Adrenal gland (tissue), 9 donors: ENCODE measurements at regions not wholly inside any gene's neighbourhood (a gene's known extent, or its start where the extent isn't known, plus 50 kb on each side); places are given as distances from the start of the nearest gene placed in this dataset.

Experiments used
- DNase-seq, 7 donors: peaks; one replicate each; pipeline ENCODE4 v3.0.0-alpha.2; 2019 to 2020
- H3K27ac ChIP-seq, 5 donors: fragments of 200-600 bp; sonication (generic) in 4 of 5; 1 replicate in 3 of 5; 2 replicates in 2 of 5; pipeline versions ENCODE4 v1.5.1 to v1.8.0; 2016 to 2020; ENCODE audit warnings: mild to moderate bottlenecking in 1 of 5
- H3K27me3 ChIP-seq: fragments of 200-600 bp; 2 replicates; pipeline ENCODE4 v1.8.0; 2021
- H3K36me3 ChIP-seq, 2 donors: fragments of 200-600 bp; replicated peaks in 1 of 2; 1 replicate in 1 of 2; 2 replicates in 1 of 2; pipeline versions ENCODE4 v1.5.1 to v1.8.0; 2018 to 2022
- H3K4me1 ChIP-seq, 2 donors: fragments of 200-600 bp; replicated peaks in 1 of 2; 1 replicate in 1 of 2; 2 replicates in 1 of 2; pipeline versions ENCODE4 v1.5.1 to v1.8.0; 2018 to 2021
- H3K4me3 ChIP-seq, 4 donors: fragments of 200-600 bp; sonication (generic) in 3 of 4; one replicate each; pipeline ENCODE4 v1.5.1; 2016 to 2018
- H3K9me3 ChIP-seq, 3 donors: fragments of 200-600 bp; sonication (generic) in 1 of 3; replicated peaks in 1 of 3; 1 replicate in 2 of 3; 2 replicates in 1 of 3; pipeline versions ENCODE4 v1.5.1 to v1.8.0; 2016 to 2021
- POLR2A ChIP-seq, 2 donors: fragments of 450-650 bp; IDR thresholded peaks; one replicate each; pipeline ENCODE4 v1.6.1; 2017; ENCODE audit warnings: antibody characterized with exemption in 2 of 2, mild to moderate bottlenecking in 2 of 2, moderate library complexity in 1 of 2
- WGBS, 4 donors: extraction: QIAGEN DNeasy Blood & Tissue Kit in 2 of 4; methylation state at CpG; one replicate each; pipeline versions ENCODE4 v1.1.5 to v1.1.7; 2013 to 2017; 5-methylcytosine and 5-hydroxymethylcytosine counted together
- intact Hi-C, 2 donors: fragments of 100-400 bp; cut with DNase I; formaldehyde crosslinking; loops; one replicate each; pipeline versions ENCODE4 v1.14.1 to v1.15.0; 2022 to 2023
- TF ChIP-seq, protein P1 (sequence below), 6 experiments: fragments of 450-650 bp in 4 of 6; fragments of 200-600 bp in 2 of 6; sonication (generic) in 1 of 6; IDR thresholded peaks; 1 replicate in 5 of 6; 2 replicates in 1 of 6; pipeline versions ENCODE4 v1.5.1 to v1.8.0; 2016 to 2021; ENCODE audit warnings: antibody characterized with exemption in 6 of 6, mild to moderate bottlenecking in 2 of 6, moderate library complexity in 1 of 6
- donor health status: healthy with polysubstance abuse.
- donor health status: Bipolar disorder and iron deficiency.
- donor health status: DM: yes; HTN: yes; CAD: no.
- donor health status: DM: no; HTN: no; CAD: no.
- donor health status: DM: no; HTN: no; CAD: no.

DNA sequence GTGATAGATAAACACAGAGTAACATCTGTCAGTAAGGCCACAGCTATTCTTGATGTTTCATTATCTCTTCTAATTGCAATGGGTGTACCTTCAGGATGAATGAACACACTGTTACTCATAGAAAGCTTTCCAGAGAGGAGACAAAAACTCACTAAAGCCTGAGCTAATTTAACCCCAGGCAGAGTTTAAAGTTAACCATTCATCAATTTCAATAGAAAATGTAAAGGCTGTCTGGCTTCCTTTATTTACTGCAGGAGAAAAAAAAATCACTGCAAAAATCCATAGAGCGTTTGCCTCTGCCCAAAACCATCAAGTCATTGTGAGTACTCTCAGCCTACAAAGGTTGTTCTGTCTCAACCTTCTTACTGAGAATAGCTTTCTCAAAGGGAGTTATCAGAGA lies 376.9 kb downstream of the PPP4R3C start:
- Histone ChIP-seq H3K4me3 (no peak overlapping the region), H3K9me3 (no peaks in the 10 kb centered on the region), H3K27ac (no peak overlapping the region), H3K4me1 (no peaks in the 10 kb centered on the region), H3K27me3 (peaks cover 12% of the 10 kb centered on the region), H3K36me3 (no peaks in the 10 kb centered on the region)
- DNase-seq = no peak
- no peak for TF ChIP-seq POLR2A (IDR thresholded peaks at IDR 0.05)
- TF ChIP-seq, protein P1, sequence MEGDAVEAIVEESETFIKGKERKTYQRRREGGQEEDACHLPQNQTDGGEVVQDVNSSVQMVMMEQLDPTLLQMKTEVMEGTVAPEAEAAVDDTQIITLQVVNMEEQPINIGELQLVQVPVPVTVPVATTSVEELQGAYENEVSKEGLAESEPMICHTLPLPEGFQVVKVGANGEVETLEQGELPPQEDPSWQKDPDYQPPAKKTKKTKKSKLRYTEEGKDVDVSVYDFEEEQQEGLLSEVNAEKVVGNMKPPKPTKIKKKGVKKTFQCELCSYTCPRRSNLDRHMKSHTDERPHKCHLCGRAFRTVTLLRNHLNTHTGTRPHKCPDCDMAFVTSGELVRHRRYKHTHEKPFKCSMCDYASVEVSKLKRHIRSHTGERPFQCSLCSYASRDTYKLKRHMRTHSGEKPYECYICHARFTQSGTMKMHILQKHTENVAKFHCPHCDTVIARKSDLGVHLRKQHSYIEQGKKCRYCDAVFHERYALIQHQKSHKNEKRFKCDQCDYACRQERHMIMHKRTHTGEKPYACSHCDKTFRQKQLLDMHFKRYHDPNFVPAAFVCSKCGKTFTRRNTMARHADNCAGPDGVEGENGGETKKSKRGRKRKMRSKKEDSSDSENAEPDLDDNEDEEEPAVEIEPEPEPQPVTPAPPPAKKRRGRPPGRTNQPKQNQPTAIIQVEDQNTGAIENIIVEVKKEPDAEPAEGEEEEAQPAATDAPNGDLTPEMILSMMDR (IDR thresholded peaks at IDR 0.05) = no peak
- 62 to 88% (median 76%) methylated on average over 1 of the region's 1 CpG for WGBS, 4 donors
- intact Hi-C loops = no loop called here

DNA sequence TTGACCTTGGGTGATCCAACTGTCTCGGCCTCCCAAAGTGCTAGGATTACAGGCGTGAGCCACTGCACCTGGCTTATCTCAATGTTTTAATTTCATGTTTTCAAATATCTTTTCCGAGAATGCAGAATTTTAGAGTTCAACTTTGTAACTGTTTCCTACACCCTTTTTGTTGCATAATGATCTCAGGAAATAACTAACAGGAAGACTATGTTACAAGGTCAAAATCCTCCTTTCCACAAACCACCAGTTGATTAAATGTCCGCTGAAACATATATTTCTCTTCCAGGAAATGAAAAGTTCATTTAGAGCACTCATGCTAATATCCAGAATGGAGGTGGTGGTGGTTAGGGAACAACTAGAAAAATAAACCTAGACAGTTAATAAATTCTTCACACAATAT lies 377.8 kb downstream of the PPP4R3C start:
- TF ChIP-seq, protein P1 (IDR thresholded peaks at IDR 0.05) = no peak
- TF ChIP-seq POLR2A (IDR thresholded peaks at IDR 0.05) = no peak
- Histone ChIP-seq H3K4me3 (no peak overlapping the region), H3K4me1 (no peaks in the 10 kb centered on the region), H3K9me3 (no peaks in the 10 kb centered on the region), H3K27me3 (peaks cover 12% of the 10 kb centered on the region), H3K36me3 (no peaks in the 10 kb centered on the region), H3K27ac (no peak overlapping the region)
- WGBS, 4 donors = 47 to 58% (median 58%) methylated on average over 3 to 4 of the region's 4 CpGs
- no peak for DNase-seq
- intact Hi-C loops = no loop called here

DNA sequence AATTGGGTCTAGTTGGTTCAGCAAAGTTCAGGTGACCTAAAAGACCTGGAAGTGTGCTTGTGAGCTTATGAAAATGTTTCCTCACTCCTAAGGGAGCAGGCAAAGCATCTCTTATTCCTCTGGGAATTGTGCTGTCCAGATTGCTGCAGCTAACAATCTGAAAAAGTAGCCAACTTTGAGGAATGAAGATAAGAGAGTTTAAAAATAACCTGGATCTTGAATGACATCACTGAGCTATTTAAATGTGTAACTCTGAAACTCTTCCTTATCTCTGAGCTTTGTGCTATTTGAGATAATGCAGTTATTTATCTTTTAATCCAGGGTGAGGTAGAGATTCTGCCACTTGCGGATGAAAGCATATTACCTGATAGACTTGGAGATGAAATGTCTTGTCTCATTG lies 384.8 kb downstream of the PPP4R3C start:
- intact Hi-C loops = no loop called here
- H3K9me3 ChIP-seq = no peaks in the 10 kb centered on the region
- peaks cover 10% of the 10 kb centered on the region for H3K27me3 ChIP-seq
- 15 to 60% (median 32%) methylated on average over 1 of the region's 1 CpG for WGBS, 4 donors
- H3K36me3 ChIP-seq = no peaks in the 10 kb centered on the region
- no peaks in the 10 kb centered on the region for H3K4me1 ChIP-seq
- no peak overlapping the region for H3K4me3 ChIP-seq
- H3K27ac ChIP-seq = no peak overlapping the region
- TF ChIP-seq, protein P1 (IDR thresholded peaks at IDR 0.05) = no peak
- no peak for TF ChIP-seq POLR2A (IDR thresholded peaks at IDR 0.05)
- DNase-seq = no peak

- Histone ChIP-seq H3K4me3 (no peak overlapping the region), H3K4me1 (no peaks in the 10 kb centered on the region), H3K9me3 (no peaks in the 10 kb centered on the region), H3K36me3 (no peaks in the 10 kb centered on the region), H3K27ac (no peak overlapping the region), H3K27me3 (no peaks in the 10 kb centered on the region)
- TF ChIP-seq, protein P1 (IDR thresholded peaks at IDR 0.05) = no peak
- no peak for TF ChIP-seq POLR2A (IDR thresholded peaks at IDR 0.05)
- WGBS, 4 donors = 61 to 85% (median 74%) methylated on average over 5 of the region's 5 CpGs
- intact Hi-C loops = no loop called here
- no peak for DNase-seq
Measured at GRCh38 chrX:27057883-27058282, 405.3 kb downstream of the PPP4R3C start.
